HG03280 (cell line): ENCODE measurements at regions not wholly inside any gene's neighbourhood (a gene's known extent, or its start where the extent isn't known, plus 50 kb on each side); places are given as distances from the start of the nearest gene placed in this dataset.
"Not testable (repeated sequence)": the region's sequence is repeated elsewhere in the genome, so short reads cannot be mapped to it uniquely, and the experiment has no call there.

Experiments
- ATAC-seq: cut with Tn5 transposase; IDR thresholded peaks from one replicate; pipeline ENCODE4 v1.9.1; 2021; ENCODE audit warnings: mild to moderate bottlenecking, moderate library complexity; ENCODE audit not compliant: unreplicated experiment

GRCh38 chr12:105455261-105455660 lies 124.8 kb downstream of the C12orf75 start:
- no peak for ATAC-seq

- ATAC-seq = no peak
These were observed 126.5 kb downstream of the C12orf75 start for GRCh38 chr12:105457026-105457425.

GRCh38 chr12:105459760-105460330 lies 129.4 kb downstream of the C12orf75 start:
- no peak for ATAC-seq

GRCh38 chr12:105461271-105461943 lies 130.9 kb downstream of the C12orf75 start:
- ATAC-seq = no peak

GRCh38 chr12:105461944-105462762 lies 131.7 kb downstream of the C12orf75 start:
- no peak for ATAC-seq

- ATAC-seq = no peak
These were observed 132.3 kb downstream of the C12orf75 start for GRCh38 chr12:105462831-105463230.

GRCh38 chr12:105464406-105464805 lies 133.9 kb downstream of the C12orf75 start:
- no peak for ATAC-seq

GRCh38 chr12:105466231-105466900 lies 135.9 kb downstream of the C12orf75 start:
- ATAC-seq = no peak

GRCh38 chr12:105466901-105467598 lies 136.6 kb downstream of the C12orf75 start:
- ATAC-seq = no peak

GRCh38 chr12:105467710-105468366 lies 137.3 kb downstream of the C12orf75 start:
- no peak for ATAC-seq

- ATAC-seq = no peak
These were observed 138.0 kb downstream of the C12orf75 start for GRCh38 chr12:105468464-105468863.

GRCh38 chr12:105469211-105469610 lies 138.7 kb downstream of the C12orf75 start:
- ATAC-seq = no peak

- ATAC-seq = no peak
These were observed 139.2 kb downstream of the C12orf75 start for GRCh38 chr12:105469701-105470100.

GRCh38 chr12:105470102-105470501 lies 139.6 kb downstream of the C12orf75 start:
- no peak for ATAC-seq

GRCh38 chr12:105470601-105471000 lies 140.1 kb downstream of the C12orf75 start:
- ATAC-seq = no peak

GRCh38 chr12:105474672-105475071 lies 144.2 kb downstream of the C12orf75 start:
- no peak for ATAC-seq

GRCh38 chr12:105476616-105477015 lies 146.1 kb downstream of the C12orf75 start:
- ATAC-seq = no peak

GRCh38 chr12:105477873-105478272 lies 147.4 kb downstream of the C12orf75 start:
- ATAC-seq = no peak

GRCh38 chr12:105478788-105479187 lies 148.3 kb downstream of the C12orf75 start:
- ATAC-seq = not testable (repeated sequence)

- ATAC-seq = no peak
These were observed 149.2 kb downstream of the C12orf75 start for GRCh38 chr12:105479710-105480109.
